ENCODE measurements at regions not wholly inside any gene's neighbourhood (a gene's known extent, or its start where the extent isn't known, plus 50 kb on each side); places are given as distances from the start of the nearest gene placed in this dataset.
"Not testable (repeated sequence)": the region's sequence is repeated elsewhere in the genome, so short reads cannot be mapped to it uniquely, and the experiment has no call there.

DNA sequence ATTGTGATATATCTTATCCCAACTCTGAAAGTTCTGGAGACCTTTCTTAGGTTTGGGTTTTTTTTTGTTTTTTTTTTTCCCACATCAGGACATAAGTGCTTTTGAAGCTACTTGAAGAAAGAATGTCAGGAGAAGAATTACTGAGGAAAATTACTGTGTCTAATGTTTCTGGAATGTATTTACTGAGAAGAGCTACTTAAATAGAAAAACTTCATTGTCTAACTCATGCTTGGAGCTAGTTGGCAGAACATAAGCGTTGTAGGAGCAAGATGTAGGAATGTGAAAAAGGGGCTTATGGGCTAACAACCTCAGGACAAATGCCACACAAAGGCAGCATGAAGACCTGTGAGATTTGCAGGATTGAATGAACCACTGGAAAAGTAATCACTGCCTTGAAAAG, 166.6 kb upstream of the GLRA2 start:
- no peaks in the 10 kb centered on the region for H3K4me1 Mint-ChIP-seq
- ATAC-seq (no peak), DNase-seq (no peak)
- H3K27me3 Mint-ChIP-seq, result peaks cover 3% of the 10 kb centered on the region
- H3K36me3 Mint-ChIP-seq (ENCODE audit: low read depth), result no peaks in the 10 kb centered on the region
- H3K27ac Mint-ChIP-seq, result no peak overlapping the region
- no peaks in the 10 kb centered on the region for H3K9me3 Mint-ChIP-seq
- H3K4me3 Mint-ChIP-seq, result no peak overlapping the region

DNA sequence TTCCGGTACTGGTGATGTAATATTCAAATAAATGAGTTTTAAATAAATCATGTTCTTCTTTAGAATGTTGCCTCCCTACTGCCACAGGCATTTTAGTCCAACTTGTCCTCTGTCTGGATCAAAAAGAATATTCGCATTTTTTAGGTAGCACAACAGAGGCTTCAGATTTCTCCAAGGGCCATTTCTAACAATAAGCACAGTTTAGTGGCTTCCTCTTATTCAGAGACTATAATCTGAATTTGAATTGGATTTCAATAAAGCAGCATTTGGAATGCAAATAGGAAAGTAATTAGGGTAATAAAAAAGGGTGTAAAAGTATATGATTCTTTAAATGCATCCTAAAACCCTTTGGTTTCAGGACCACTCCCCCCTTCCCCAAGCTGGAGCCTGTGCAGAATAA, 167.9 kb upstream of the GLRA2 start:
- Mint-ChIP-seq H3K4me3 (no peak overlapping the region), H3K9me3 (no peaks in the 10 kb centered on the region), H3K27me3 (no peaks in the 10 kb centered on the region), H3K27ac (no peak overlapping the region), H3K36me3 (ENCODE audit: low read depth) (no peaks in the 10 kb centered on the region), H3K4me1 (no peaks in the 10 kb centered on the region)
- DNase-seq, result no peak
- no peak for ATAC-seq

DNA sequence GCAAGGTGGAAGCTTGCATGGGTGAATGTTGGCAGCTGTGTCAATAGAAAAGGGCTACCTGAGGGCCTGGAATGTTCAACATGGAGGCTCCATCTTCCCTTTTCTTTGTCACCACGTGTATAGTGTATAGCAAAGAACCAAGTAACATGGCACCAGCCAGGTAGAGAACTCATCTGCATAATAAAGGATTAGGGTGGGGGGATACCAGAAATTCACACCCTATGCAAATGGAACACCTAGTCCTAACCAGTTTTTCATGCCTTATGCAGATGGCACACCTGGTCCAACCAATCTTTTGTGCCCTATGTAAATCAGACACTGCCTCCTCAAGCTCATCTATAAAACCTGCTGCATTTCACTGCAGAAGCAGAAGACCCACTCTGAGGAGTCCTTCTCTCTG, 169.6 kb upstream of the GLRA2 start:
- Mint-ChIP-seq H3K36me3 (ENCODE audit: low read depth) (no peaks in the 10 kb centered on the region), H3K27ac (no peak overlapping the region), H3K4me3 (no peak overlapping the region), H3K9me3 (no peaks in the 10 kb centered on the region), H3K4me1 (no peaks in the 10 kb centered on the region), H3K27me3 (no peaks in the 10 kb centered on the region)
- ATAC-seq (no peak), DNase-seq (no peak)

- H3K9me3 Mint-ChIP-seq, result no peaks in the 10 kb centered on the region
- no peak overlapping the region for H3K27ac Mint-ChIP-seq
- DNase-seq (no peak), ATAC-seq (no peak)
- H3K4me3 Mint-ChIP-seq, result no peak overlapping the region
- H3K27me3 Mint-ChIP-seq, result no peaks in the 10 kb centered on the region
- H3K4me1 Mint-ChIP-seq, result no peaks in the 10 kb centered on the region
- H3K36me3 Mint-ChIP-seq (ENCODE audit: low read depth), result no peaks in the 10 kb centered on the region
Observed at GRCh38 chrX:14359316-14359715, 170.0 kb upstream of the GLRA2 start.

GRCh38 chrX:14357314-14357713, 172.0 kb upstream of the GLRA2 start:
- no peak overlapping the region for H3K27ac Mint-ChIP-seq
- no peak for ATAC-seq
- DNase-seq, result no peak
- no peaks in the 10 kb centered on the region for H3K9me3 Mint-ChIP-seq
- H3K36me3 Mint-ChIP-seq (ENCODE audit: low read depth), result no peaks in the 10 kb centered on the region
- no peak overlapping the region for H3K4me3 Mint-ChIP-seq
- no peaks in the 10 kb centered on the region for H3K27me3 Mint-ChIP-seq
- H3K4me1 Mint-ChIP-seq, result no peaks in the 10 kb centered on the region

GRCh38 chrX:14356401-14356800, 172.9 kb upstream of the GLRA2 start:
- H3K9me3 Mint-ChIP-seq, result no peaks in the 10 kb centered on the region
- DNase-seq (no peak), ATAC-seq (no peak)
- H3K4me1 Mint-ChIP-seq, result no peaks in the 10 kb centered on the region
- no peak overlapping the region for H3K27ac Mint-ChIP-seq
- H3K27me3 Mint-ChIP-seq, result no peaks in the 10 kb centered on the region
- no peak overlapping the region for H3K4me3 Mint-ChIP-seq
- no peaks in the 10 kb centered on the region for H3K36me3 Mint-ChIP-seq (ENCODE audit: low read depth)

GRCh38 chrX:14355556-14355955, 173.8 kb upstream of the GLRA2 start:
- H3K9me3 Mint-ChIP-seq, result no peaks in the 10 kb centered on the region
- no peak overlapping the region for H3K4me3 Mint-ChIP-seq
- ATAC-seq, result no peak

DNA sequence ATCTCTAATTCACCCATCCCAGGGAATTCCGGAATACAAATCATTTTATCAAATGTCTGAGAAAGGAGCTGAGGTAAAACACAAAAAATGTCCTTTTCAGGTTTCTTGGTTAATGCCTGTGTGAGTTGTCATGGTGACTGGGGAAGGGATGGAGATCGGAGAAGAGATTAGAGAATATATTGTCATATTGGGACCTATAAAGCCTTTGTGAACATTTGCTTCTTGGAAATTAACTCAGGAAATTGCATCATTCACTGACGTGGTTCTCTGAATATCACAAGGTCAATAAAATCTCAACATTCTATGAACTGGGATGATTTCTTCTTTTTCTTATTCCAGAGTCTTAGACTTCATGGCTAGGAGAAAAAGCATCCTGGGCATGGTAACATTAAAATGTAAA, 174.8 kb upstream of the GLRA2 start:
- H3K4me1 Mint-ChIP-seq, result no peaks in the 10 kb centered on the region
- no peaks in the 10 kb centered on the region for H3K27me3 Mint-ChIP-seq
- H3K4me3 Mint-ChIP-seq, result no peak overlapping the region
- H3K36me3 Mint-ChIP-seq (ENCODE audit: low read depth), result no peaks in the 10 kb centered on the region
- no peak overlapping the region for H3K27ac Mint-ChIP-seq
- ATAC-seq (no peak), DNase-seq (no peak)
- no peaks in the 10 kb centered on the region for H3K9me3 Mint-ChIP-seq

More at GRCh38 chrX:14355556-14355955, 173.8 kb upstream of the GLRA2 start:
- Mint-ChIP-seq H3K36me3 (ENCODE audit: low read depth) (no peaks in the 10 kb centered on the region), H3K4me1 (no peaks in the 10 kb centered on the region), H3K27ac (no peak overlapping the region), H3K27me3 (no peaks in the 10 kb centered on the region)
- DNase-seq, result no peak

- no peak for ATAC-seq
- H3K4me1 Mint-ChIP-seq, result no peaks in the 10 kb centered on the region
- no peak overlapping the region for H3K4me3 Mint-ChIP-seq
- no peaks in the 10 kb centered on the region for H3K36me3 Mint-ChIP-seq (ENCODE audit: low read depth)
- no peaks in the 10 kb centered on the region for H3K9me3 Mint-ChIP-seq
- DNase-seq, result no peak
- no peaks in the 10 kb centered on the region for H3K27me3 Mint-ChIP-seq
- H3K27ac Mint-ChIP-seq, result no peak overlapping the region
Observed at GRCh38 chrX:14352511-14352910, 176.8 kb upstream of the GLRA2 start.

DNA sequence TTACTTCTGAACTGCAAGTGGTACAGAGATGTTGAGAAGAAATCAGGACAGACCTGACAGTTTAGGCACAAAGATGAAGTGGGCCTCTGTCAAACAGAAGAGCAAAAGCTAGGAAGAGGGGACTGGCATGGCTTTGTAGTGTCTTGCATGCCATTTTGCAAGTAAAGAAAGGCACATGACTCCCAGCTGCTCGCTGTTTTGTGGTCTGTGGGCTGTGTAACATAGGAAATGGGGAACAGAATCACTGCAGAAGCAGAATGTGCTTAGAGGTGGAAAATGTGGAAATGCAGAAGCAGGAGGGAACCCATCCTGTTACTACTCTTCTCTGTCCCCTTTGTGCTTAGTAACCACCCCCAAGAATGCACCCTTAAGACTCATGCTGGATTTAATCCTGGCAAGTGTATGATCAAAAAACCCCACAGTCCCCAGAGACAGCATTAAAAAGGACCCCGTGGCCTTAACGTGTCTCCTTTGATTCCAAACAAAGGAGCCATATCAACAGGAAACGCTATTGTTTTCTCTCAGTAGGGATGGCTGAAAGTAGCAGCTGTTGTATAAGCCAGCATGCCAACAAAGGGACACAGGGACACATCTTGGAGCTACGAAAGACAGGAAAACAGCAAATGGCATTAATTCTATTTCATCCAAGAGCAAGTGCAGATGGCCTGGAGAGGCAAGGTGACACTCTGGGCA, 177.6 kb upstream of the GLRA2 start:
- DNase-seq (no peak), ATAC-seq (no peak)
- Mint-ChIP-seq H3K27me3 (no peaks in the 10 kb centered on the region), H3K4me3 (no peak overlapping the region), H3K9me3 (no peaks in the 10 kb centered on the region), H3K27ac (no peak overlapping the region), H3K4me1 (no peaks in the 10 kb centered on the region), H3K36me3 (ENCODE audit: low read depth) (no peaks in the 10 kb centered on the region)

GRCh38 chrX:14347523-14347922, 181.8 kb upstream of the GLRA2 start:
- no peaks in the 10 kb centered on the region for H3K4me1 Mint-ChIP-seq
- no peak for DNase-seq
- no peaks in the 10 kb centered on the region for H3K36me3 Mint-ChIP-seq (ENCODE audit: low read depth)
- no peaks in the 10 kb centered on the region for H3K27me3 Mint-ChIP-seq
- no peak overlapping the region for H3K4me3 Mint-ChIP-seq
- H3K9me3 Mint-ChIP-seq, result peaks cover 5% of the 10 kb centered on the region
- no peak overlapping the region for H3K27ac Mint-ChIP-seq
- ATAC-seq, result no peak

DNA sequence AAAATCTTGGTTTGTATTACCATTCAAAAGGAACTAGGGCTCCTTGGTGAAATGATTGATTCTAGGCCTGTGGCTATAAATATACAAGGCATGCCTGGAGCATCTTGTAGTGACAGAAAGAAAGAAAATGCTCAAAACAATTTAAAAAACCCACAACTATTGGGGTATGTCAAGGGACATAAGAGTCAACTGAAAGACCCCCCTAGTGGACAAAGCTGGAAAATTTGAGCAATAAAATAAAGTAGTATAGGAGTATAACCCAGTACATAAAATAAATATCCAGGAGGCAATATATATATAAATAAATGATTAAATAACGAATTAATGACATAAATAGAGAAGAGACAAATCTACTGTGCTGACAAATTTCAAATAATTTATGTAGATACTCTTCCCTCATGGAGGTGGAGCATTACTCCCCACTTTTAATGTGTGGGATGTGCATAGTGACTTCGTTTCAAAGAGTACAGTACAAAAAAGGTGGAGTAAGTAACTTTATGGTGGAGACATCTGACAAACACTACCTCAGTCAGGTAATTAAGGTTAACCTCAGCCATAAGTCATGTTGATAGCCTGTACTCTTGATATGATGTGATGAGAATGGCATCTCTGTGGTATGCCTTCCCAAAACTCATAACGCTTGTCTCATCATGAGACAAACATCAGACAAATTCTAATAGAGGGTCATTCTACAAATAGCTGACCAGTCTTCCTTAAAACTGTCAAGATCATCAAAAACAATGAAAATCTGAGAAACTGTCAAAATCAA, 185.0 kb upstream of the GLRA2 start:
- ATAC-seq (no peak), DNase-seq (no peak)
- H3K27me3 Mint-ChIP-seq, result no peaks in the 10 kb centered on the region
- H3K27ac Mint-ChIP-seq, result no peak overlapping the region
- no peaks in the 10 kb centered on the region for H3K36me3 Mint-ChIP-seq (ENCODE audit: low read depth)
- H3K4me1 Mint-ChIP-seq, result no peaks in the 10 kb centered on the region
- H3K9me3 Mint-ChIP-seq, result peaks cover 5% of the 10 kb centered on the region
- no peak overlapping the region for H3K4me3 Mint-ChIP-seq

- H3K36me3 Mint-ChIP-seq (ENCODE audit: low read depth), result no peaks in the 10 kb centered on the region
- H3K27ac Mint-ChIP-seq, result no peak overlapping the region
- H3K27me3 Mint-ChIP-seq, result no peaks in the 10 kb centered on the region
- ATAC-seq (no peak), DNase-seq (no peak)
- no peak overlapping the region for H3K4me3 Mint-ChIP-seq
- no peaks in the 10 kb centered on the region for H3K4me1 Mint-ChIP-seq
- peaks cover 10% of the 10 kb centered on the region for H3K9me3 Mint-ChIP-seq
Observed at GRCh38 chrX:14309431-14309830, 219.9 kb upstream of the GLRA2 start.

- not testable (repeated sequence) for H3K27ac Mint-ChIP-seq; H3K4me3 Mint-ChIP-seq; H3K27me3 Mint-ChIP-seq; DNase-seq; ATAC-seq; H3K4me1 Mint-ChIP-seq; H3K36me3 Mint-ChIP-seq (ENCODE audit: low read depth); H3K9me3 Mint-ChIP-seq
Observed at GRCh38 chrX:14308976-14309375, 220.4 kb upstream of the GLRA2 start.

- H3K36me3 Mint-ChIP-seq (ENCODE audit: low read depth), result no peaks in the 10 kb centered on the region
- no peaks in the 10 kb centered on the region for H3K4me1 Mint-ChIP-seq
- H3K27ac Mint-ChIP-seq, result no peak overlapping the region
- no peaks in the 10 kb centered on the region for H3K9me3 Mint-ChIP-seq
- H3K4me3 Mint-ChIP-seq, result no peak overlapping the region
- no peak for DNase-seq
- no peak for ATAC-seq
- H3K27me3 Mint-ChIP-seq, result no peaks in the 10 kb centered on the region
Observed at GRCh38 chrX:14303891-14304290, 225.4 kb upstream of the GLRA2 start.

All from activated naive CD8-positive, alpha-beta T cell treated with anti-CD3 and anti-CD28 coated beads, Interleukin-2, amount 50 U/mL, for 24 hours (primary cell).